NB4 (cell line): ENCODE measurements at regions not wholly inside any gene's neighbourhood (a gene's known extent, or its start where the extent isn't known, plus 50 kb on each side); places are given as distances from the start of the nearest gene placed in this dataset.

Source experiments
- CTCF ChIP-seq: IDR thresholded peaks from one replicate; pipeline ENCODE4 v1.5.1; 2012; ENCODE audit warnings: low read depth, low read length
- POLR2A ChIP-seq: IDR thresholded peaks from 2 replicates; pipeline ENCODE4 v1.6.1; 2011; ENCODE audit warnings: mild to moderate bottlenecking; ENCODE audit not compliant: insufficient read length; ENCODE audit errors: extremely low read depth

GRCh38 chr10:129168660-129169059, 298.4 kb upstream of the MGMT start:
- TF ChIP-seq POLR2A (no peak), CTCF (no peak)
